ENCODE measurements at regions not wholly inside any gene's neighbourhood (a gene's known extent, or its start where the extent isn't known, plus 50 kb on each side); places are given as distances from the start of the nearest gene placed in this dataset.

DNA sequence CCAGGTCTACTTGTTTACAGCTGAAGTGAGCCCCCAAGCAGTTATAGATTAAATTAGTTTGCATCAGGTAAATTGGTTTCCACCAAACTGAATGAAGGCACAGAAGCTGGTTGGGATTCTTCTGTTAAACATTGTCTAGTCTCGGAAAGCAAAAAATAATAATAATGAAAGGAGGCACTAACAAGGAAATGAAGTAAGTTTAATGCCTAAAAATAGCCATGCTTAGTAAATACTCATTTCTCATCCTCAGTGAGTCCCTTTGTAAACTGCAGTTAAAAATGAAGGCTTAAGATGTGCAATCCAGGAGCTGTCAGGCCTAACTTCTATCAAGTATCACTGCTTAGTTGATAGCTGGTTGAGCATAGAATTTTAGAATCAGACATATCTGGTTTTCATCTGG is 113.5 kb downstream of the BTG1 start:
- DNase-seq (ENCODE audit: low spot score), result no peak

DNA sequence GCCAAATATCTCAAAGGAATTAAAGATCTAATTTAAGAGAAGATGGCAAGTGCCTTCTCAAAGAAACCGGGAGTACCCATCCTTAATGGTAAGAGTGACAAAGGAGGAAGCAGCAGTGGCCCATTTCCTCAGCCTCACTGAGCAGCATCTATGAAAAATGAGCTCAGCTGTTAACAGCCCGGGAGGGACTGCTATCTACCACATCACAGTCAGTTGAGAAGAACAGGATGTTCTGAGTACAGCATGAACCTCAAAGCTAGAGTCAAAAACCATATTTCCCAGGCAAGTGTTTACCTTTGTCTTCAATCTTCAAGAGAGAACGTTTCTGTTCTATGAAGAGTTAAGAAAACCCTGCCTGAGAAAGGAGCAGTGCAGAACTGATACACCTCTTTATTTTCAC is 115.0 kb downstream of the BTG1 start:
- peak; percentile 47 for DNase-seq (ENCODE audit: low spot score)

DNA sequence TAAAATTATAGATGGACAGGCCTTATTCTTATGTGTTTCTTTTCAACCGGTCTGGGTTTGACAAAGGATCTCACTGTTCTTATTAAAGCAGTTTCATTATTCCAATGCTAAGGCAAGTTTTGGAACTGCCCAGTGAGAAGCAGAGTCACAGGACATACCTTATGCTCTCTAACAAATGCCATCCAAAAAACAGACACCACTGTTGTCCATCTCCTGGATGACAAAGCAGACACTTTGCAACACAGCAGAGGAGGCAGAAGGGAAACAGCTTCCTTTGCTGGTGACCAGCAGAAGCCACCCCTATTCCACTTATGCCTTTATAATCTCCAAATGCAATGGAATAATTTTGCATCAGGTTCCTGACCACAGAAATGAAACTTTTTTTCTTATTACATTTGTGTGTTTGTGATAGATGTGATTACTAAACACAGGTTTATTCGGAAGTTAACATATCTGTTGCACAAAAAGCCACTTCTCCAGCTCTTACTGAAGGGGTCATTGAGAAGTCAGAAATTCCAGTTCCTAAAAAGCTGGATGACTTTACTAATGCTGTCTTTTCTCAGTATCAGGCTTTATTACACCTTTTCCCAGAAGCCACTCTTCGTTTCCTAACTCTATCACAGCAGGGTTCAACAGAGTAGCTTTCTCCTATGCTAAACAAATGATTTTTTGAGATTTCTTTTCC is 115.6 kb downstream of the BTG1 start:
- no peak for DNase-seq (ENCODE audit: low spot score)

DNA sequence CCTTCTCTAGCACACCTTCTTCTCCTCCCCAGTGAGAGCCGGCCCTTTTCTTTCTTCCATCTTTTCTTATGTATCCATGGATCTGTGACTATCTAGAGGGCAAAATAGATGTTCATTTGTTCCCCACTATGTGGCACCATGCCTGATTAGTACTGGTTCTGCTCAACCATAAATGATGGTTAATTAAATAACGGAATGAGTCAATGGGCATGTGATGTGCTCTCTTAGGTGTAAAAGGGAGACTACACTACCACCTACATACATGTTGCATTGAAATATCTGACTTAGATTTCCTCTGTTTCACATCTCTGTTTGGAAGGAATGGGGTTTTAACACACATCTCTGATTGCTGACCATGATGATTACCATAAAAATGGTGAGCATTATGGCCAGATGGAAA is 116.5 kb downstream of the BTG1 start:
- DNase-seq (ENCODE audit: low spot score), result no peak

DNA sequence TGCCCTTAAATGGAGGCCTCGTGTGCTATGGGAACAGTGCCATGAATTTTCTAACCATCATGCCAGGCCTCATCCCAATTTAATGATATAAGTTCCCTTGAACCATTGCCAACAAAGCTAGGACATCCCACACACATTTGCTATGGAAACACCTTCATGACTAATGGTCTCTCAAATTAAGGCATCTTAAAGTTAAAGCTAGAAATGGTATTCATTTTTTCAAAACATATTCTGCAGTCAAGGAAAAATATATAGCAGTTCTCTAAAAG is 117.3 kb downstream of the BTG1 start:
- no peak for DNase-seq (ENCODE audit: low spot score)

DNA sequence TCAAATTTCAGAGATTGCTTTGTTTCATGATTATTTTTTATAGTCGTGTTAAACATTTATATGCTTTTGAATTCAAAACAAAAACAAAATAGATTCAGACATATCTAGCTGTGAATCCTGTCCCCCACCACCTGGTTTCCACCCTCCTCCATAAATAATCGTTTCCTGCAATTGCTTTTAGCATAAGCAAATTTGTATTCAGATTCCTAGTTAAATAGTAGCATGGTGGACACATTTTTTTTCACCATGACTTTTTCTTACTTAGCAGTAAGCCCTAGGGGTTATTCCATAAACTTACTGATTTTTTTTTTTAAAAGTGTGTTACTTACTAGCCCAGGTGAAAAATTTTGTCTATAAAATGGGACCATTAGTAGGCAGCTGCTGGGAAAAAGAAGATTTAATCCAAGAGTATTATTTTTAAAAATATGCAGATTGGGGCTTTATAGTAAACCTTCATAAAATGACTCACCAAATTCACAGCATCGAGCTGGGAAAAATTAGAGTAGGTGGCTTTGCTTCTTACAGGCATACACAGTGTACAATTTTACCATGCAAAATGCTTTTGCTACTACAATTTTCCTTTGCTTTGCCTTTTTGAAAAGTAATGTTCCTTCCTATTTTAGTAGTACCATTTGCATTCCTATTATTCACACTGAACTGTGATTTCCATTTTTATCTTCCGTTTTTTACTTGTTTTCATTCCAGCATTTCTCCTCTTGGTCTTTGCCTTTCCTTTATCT is 117.8 kb downstream of the BTG1 start:
- DNase-seq (ENCODE audit: low spot score), result no peak

DNA sequence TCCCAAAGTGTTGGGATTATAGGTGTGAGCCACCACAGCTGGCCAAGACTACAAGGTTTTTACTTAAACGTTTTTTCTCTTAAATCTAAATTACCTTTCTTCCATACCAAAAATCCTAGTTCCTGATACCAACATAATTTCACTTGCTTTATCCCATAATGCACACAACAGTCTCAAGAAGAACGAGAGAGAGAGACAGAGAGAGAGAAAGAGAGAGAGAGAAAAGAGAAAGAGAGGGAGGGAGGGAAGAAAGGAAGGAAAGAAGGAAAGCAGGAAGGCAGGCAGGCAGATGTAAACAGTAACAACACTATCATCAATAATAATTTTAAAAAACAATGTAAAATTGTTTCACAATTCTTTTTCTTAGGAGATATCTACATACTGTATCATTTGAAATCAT is 118.4 kb downstream of the BTG1 start:
- no peak for DNase-seq (ENCODE audit: low spot score)

DNA sequence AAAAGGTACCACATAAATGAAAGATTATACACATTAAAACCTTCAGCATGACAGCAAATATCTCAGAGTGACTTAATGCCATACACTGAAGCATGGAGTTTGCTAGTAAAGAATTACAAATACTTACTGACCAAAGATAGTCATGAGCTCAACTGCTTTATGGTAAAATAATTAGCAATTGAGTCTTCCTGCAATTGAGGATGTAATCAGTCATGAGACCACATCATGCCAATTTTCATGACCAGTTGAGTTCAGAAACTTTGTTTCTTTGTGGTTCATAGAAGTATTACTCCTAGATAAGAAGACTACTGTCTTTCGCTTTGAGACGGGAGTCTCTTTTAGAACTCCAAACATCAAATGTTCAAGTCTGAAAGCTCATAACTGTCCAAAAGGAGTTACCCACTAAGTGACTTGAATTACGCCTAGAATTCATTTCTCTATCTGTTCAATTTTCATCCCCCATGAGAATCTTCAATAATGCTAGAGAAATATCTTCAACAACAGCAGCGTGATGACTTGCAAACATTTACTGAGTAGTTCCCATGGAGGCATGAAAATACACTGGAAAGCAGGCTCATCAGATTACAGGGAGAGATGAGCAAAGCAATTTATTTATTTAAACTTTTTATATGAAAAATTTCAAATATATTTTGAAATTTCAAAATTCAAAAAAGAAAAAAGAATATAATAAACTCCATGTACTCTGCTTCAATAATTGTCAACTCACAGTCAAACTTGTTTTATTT is 120.0 kb downstream of the BTG1 start:
- DNase-seq (ENCODE audit: low spot score), result no peak

DNA sequence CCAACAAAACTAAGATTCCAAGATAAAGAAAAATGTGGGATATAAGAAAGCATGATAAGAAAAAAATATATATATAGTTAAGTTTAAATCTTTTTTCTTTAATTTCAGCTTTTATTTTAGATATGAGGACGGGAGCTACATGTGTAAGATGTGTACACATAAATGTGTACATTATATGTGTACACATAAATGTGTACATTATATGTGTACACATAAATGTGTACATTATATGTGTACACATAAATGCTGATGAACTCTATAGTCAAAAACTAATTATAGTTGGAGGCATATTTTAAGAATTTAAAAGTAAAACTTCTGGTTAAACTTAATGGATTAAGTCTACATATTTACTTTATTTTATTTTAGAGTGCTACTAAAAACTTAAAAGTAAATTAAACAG is 123.6 kb downstream of the BTG1 start:
- DNase-seq (ENCODE audit: low spot score), result no peak

DNA sequence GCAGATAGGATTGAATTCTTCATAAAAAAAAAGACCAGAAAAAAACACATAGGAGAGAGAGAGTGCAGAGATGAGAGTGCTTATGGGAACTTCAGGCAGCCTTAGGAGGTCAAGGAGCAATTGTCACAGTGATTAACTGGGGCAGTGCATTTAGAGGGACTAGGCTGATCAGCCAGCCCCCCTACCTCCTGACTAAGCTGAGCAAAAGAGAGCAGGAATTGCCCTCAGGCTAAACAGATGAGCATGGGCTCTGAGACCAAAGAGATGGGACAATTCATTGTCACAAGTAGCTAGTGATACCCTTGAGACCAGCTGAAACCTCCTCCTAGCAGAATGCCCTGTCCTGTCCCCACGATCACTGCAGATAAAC is 124.0 kb downstream of the BTG1 start:
- DNase-seq (ENCODE audit: low spot score), result no peak

DNA sequence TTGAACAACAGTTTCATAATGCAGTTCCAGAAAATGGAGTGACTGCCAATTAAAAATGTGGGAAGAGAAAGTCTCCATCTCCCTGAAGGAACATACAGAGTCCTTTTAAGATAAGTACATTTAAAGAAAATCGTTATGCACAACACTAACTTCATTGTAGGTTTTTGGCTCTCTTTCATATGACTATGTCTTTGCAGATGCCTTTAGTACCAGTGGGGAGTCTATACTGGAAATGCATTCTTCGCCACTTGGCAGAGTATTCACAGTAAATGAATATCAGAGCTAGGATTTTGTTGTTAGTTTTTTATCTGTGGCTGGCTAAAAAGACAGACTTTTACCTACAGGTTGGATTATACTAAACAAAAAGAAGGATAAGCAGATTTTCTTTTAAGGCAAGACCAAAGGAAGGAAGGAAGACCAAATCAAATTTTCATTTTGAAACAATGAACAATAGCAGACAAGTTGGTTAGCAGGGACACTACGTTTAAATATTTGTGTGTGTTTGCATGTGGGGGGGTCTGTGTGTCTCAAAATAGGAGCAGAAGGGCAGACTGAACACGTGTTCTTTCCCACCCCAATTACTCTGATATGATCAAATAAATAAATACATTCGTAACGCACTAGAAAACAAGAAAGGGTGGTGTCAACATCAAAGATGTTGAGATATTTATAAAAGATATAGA is 124.5 kb downstream of the BTG1 start:
- no peak for DNase-seq (ENCODE audit: low spot score)

DNA sequence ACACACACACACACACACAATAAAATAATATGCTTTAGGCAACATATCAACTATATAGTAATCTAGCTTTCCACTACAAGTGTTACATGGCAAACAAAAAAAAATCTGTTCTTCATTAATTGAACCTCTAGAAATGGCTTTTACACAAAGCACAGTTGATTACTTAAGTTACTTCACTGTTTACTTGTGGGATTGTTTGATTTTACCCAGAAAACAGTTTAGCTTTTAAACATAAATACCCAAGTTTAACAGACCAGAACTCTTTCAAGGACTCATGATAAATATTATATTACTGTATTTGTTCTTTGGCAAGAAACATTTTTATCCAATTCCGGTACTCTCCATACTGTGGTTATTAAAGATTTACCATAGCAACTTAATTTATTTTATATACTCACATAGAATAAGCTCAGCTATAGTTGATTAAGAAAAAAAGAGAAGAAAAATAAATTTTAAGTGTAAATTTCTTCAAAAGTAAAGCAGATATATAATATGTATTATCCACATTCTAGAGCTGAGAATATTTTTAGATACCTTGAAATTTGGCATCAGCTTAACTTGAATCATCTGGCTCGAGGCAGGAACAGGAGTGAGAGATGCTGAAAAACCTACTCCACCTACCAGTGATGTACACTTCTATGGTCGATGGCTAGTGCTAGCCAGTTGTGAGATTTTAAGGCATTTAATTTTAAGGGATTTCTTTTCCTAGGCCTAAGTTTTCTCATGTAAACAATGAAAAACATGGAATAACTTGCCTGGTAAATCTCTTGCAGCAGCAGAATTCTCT is 126.0 kb downstream of the BTG1 start:
- no peak for DNase-seq (ENCODE audit: low spot score)

DNA sequence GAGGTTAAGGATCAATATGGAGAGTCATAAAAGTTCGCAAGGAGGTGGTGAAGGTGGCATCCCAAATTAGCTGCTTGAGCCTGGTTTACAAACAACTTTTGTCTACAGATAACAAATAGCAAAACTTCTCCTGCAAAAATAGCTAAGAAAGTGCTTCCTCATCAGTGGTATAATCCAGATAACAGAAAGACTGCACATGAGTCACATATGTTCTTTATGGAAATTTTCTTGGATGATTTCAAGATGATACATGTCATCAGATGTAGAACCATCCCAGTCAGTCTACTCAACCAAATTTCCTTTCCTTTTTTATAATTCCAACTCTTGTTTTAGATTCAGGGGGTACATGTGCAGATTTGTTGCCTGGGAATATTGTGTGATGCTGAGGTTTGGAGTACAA is 133.0 kb downstream of the BTG1 start:
- DNase-seq (ENCODE audit: low spot score), result no peak

DNA sequence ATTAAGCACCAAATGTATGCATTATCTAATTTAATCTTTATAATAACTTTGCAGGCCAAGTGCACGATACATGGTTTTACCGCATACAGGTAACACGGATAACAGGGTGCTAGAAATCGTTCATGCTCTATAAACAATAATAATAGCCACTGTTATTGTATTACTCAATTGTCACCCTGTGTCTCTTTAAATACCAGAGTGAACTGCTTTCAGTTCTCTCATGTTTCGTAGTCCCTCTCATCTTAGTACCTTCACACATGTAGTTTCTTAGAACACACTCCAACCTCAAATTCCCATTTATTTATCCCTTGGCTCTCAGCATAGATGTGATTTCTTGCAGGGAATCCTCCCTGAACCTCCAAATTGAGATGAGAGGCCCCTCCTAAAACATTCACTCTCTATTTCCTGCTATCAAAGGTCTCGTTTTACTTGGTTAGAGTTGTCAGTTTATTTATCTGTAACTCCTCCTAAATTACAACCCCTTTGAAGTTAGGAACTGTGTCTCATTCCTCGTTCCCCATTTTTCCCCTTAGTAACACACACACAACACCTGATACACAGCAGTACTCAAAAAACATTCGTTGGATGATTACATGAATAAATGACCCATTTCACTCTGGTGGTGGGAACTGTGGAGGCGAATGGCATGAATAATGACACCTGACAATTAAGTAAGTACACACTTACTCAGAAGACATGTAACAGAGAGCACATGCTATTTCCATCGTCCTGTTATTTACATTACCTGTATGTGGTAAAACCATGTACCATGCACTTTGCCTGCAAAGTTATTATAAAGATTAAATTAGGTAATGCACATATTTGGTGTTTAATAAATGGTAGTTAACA is 134.6 kb downstream of the BTG1 start:
- no peak for DNase-seq (ENCODE audit: low spot score)

DNA sequence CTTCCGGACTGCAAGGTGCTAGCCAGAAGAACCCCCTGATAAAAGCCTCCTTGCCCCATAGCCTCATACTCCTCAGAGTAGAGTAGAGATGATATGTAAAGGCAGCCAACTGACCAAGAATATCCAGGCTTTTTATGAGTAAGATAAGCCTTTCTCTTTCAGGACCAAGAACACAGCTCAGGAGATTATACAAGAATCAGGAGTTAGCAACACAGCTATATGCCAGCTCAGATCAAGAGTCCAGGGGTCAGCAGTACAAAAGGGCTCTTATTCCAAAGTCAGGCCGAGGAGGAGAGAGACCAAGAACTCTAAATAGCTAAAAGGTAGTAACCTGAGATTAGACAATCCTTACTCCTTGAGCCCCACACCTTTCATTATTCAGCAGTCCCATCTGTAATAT is 135.3 kb downstream of the BTG1 start:
- no peak for DNase-seq (ENCODE audit: low spot score)

DNA sequence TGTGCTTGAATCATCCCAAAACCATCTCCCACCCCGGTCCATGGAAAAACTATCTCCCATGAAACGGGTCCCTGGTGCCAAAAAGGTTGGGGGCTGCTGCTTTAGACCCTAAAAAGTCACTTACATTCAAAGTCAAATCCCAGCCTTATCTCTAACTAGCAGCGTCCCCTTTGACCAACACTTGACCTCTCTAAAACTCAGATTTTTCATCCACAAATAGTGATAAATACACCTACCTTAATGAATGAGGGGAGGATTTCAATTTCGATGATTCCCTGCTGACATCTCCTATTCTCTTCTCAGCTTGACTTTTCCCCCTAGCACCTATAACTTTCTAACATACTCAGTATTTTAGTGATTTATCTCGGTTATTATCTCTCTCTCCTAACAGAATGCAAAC is 137.3 kb downstream of the BTG1 start:
- no peak for DNase-seq (ENCODE audit: low spot score)

DNA sequence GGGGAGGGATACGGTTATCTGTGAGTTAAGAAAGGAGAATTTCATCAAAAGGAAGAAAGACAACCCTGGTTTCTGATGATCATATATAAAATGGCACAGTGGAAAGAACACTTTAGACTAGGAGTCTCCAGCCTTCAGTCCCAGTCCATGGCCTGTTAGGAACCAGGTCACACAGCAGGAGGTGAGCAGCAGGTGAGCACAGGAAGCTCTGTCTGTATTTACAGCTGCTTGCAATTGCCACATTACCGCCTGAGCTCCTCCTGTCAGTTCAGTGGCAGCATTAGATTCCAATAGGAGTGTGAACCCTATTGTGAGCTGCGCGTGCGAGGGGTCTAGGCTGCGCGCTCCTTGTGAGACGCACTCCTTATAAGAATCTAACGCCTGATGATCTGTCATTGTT is 137.9 kb downstream of the BTG1 start:
- no peak for DNase-seq (ENCODE audit: low spot score)

DNA sequence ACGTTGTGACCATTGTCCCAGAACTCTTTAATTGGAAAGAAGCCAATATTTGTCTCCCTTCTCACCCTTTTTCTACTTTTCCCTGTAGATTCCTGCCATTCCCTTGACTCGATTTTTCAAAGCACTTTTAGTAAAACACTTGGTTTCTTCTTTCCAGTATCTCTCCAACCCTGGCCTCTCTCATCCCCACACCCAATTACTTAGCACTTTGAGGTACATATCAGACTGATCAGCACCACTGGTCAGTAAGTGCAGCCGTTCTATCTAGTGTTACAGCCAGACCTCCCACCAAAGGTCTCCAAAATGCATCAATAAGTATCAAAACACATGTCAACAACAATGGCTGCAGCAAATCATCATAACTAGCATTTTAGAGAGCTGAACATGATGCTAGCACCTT is 141.9 kb downstream of the BTG1 start:
- no peak for DNase-seq (ENCODE audit: low spot score)

DNA sequence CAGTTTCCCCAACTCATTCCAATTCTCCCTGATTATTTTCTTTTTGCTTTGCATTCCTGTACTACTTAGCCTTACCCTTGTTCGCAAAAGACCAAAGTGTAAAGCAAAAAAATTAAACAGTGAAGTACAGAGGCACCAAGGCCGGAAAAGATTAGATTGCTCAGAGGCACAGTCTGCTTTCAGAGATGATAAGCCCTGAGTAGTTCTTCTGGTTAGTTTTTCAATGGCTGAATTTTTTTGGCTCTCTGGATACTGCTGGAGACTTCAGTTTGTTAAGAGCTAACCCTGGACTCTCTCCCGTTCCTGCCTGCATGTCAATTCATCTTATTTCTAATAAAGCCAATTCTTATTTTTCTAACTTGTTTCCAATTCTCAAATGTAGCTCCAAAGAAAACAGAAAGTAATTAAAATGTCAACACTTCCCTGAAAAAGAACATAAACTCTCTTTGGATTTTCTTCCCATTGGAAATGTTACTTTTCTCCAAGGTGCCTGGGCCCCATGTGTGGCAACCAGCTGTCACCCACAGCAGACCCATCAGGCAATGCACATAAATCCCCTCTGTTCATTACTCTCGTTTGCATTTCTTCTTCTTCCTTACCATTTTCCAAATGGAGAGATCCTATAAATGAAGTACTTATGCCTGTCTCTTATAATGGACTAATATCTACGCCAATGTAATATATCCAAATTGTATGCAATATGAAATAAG is 142.8 kb downstream of the BTG1 start:
- DNase-seq (ENCODE audit: low spot score), result no peak

DNA sequence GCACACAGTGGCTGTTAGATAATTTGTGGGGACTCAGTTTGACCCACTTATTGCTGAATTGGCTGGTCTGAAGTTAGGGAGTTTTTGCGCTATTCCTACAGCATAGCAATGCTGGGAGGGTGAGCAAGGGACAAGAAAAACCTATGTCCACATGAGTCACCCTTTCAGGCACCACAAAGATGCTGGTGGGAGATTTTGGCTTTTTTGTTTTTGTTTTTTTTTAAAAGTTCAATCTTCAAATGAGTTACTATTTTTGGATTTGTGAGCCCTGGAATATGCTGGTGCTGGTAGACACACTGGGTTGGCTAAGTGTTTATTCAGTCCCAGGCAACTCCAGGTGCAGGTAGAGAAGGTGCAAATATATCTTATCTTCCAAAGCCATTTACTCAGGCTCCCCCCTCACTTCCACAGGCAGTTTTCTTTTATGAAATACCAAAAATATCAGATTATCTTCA is 143.4 kb downstream of the BTG1 start:
- DNase-seq (ENCODE audit: low spot score), result no peak
